Endothelial cell (in vitro differentiated cells): ENCODE measurements at regions not wholly inside any gene's neighbourhood (a gene's known extent, or its start where the extent isn't known, plus 50 kb on each side); places are given as distances from the start of the nearest gene placed in this dataset.

Experiments
- DNase-seq: peaks from one replicate; pipeline ENCODE4 v3.0.0; 2021; ENCODE audit warnings: low spot score
- H3K27ac Mint-ChIP-seq: one replicate; pipeline ENCODE4 v1.8.0; 2021; ENCODE audit warnings: mixed read lengths, inconsistent platforms; ENCODE audit not compliant: unreplicated experiment
- H3K27me3 Mint-ChIP-seq: one replicate; pipeline ENCODE4 v1.8.0; 2021; ENCODE audit warnings: mild to moderate bottlenecking, moderate library complexity, mixed read lengths, inconsistent platforms; ENCODE audit not compliant: unreplicated experiment
- H3K36me3 Mint-ChIP-seq: one replicate; pipeline ENCODE4 v1.8.0; 2021; ENCODE audit warnings: mild to moderate bottlenecking, low read depth, mixed read lengths, inconsistent platforms; ENCODE audit not compliant: unreplicated experiment
- H3K4me1 Mint-ChIP-seq: one replicate; pipeline ENCODE4 v1.8.0; 2021; ENCODE audit warnings: mild to moderate bottlenecking, mixed read lengths, inconsistent platforms; ENCODE audit not compliant: unreplicated experiment
- H3K4me3 Mint-ChIP-seq: one replicate; pipeline ENCODE4 v1.8.0; 2021; ENCODE audit warnings: mild to moderate bottlenecking, mixed read lengths, inconsistent platforms; ENCODE audit not compliant: unreplicated experiment
- H3K9me3 Mint-ChIP-seq: one replicate; pipeline ENCODE4 v1.8.0; 2021; ENCODE audit warnings: mixed read lengths, inconsistent platforms; ENCODE audit not compliant: unreplicated experiment
- TF ChIP-seq, protein P1 (sequence below): fragments of 200-600 bp; sonication (generic); IDR thresholded peaks from one replicate; pipeline ENCODE4 v1.5.0; 2021; ENCODE audit warnings: antibody characterized with exemption; ENCODE audit not compliant: unreplicated experiment

DNA sequence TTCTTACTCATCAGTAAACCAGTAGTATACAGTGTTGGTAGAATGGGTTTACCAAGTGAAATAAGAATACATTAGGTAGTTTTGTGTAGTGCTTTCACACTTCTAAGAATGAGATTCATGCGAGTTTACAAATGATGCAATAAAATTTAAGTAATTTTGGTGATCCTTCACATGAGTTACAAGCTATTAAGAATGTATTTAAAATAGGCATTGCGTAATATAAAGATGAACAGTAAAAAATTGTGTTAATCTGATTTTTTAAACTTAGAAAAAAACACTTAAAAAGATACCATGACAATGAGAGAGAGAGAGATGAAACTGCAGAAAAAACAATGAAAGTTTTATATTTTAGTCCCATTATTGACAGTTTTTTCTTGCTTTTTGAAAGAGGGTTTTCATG is 570.5 kb downstream of the SLITRK6 start:
- H3K4me3 Mint-ChIP-seq: no peak overlapping the region
- TF ChIP-seq, protein P1, sequence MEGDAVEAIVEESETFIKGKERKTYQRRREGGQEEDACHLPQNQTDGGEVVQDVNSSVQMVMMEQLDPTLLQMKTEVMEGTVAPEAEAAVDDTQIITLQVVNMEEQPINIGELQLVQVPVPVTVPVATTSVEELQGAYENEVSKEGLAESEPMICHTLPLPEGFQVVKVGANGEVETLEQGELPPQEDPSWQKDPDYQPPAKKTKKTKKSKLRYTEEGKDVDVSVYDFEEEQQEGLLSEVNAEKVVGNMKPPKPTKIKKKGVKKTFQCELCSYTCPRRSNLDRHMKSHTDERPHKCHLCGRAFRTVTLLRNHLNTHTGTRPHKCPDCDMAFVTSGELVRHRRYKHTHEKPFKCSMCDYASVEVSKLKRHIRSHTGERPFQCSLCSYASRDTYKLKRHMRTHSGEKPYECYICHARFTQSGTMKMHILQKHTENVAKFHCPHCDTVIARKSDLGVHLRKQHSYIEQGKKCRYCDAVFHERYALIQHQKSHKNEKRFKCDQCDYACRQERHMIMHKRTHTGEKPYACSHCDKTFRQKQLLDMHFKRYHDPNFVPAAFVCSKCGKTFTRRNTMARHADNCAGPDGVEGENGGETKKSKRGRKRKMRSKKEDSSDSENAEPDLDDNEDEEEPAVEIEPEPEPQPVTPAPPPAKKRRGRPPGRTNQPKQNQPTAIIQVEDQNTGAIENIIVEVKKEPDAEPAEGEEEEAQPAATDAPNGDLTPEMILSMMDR: no peak
- H3K36me3 Mint-ChIP-seq: no peaks in the 10 kb centered on the region
- H3K27me3 Mint-ChIP-seq: no peaks in the 10 kb centered on the region
- no peaks in the 10 kb centered on the region for H3K9me3 Mint-ChIP-seq
- H3K4me1 Mint-ChIP-seq: no peaks in the 10 kb centered on the region
- no peak for DNase-seq
- no peak overlapping the region for H3K27ac Mint-ChIP-seq

DNA sequence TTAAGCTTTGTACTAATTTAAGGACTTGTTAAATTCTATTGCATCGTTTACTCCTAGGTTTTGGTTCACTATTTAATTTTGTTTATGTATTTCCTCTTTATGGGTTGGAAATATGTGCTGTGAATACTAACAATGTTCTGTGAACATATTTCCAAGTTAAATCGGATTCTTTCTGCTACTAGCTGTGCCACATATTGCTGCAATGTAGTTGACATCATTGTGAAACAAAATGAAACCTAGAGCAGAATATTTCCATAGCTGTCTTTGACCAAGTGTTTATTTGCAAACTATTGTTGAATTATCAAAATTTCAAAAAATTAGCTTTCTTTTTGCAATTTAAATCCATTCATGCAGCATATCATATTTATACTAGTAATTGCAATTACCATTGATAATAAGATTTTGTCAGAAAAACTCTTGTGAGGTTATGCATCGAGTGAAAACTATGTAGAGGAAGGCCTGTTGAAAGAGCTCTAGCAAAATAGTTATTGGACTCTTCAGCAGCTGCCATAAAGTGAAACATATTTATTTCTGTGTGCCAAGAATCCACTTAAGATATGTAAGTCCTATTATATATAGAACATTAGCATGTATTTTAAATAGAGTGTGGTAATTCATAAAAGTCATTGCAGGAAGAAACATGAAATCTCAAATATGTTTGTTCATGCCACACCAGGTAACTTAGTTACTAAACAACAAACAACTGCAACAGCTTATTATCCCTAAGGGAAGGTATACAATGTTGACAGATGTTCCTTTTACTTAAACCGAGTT is 575.1 kb downstream of the SLITRK6 start:
- peaks cover 4% of the 10 kb centered on the region for H3K36me3 Mint-ChIP-seq
- H3K4me1 Mint-ChIP-seq: no peaks in the 10 kb centered on the region
- no peak overlapping the region for H3K27ac Mint-ChIP-seq
- DNase-seq: no peak
- peaks cover 2% of the 10 kb centered on the region for H3K27me3 Mint-ChIP-seq
- H3K9me3 Mint-ChIP-seq: no peaks in the 10 kb centered on the region
- TF ChIP-seq, protein P1: no peak
- H3K4me3 Mint-ChIP-seq: no peak overlapping the region

DNA sequence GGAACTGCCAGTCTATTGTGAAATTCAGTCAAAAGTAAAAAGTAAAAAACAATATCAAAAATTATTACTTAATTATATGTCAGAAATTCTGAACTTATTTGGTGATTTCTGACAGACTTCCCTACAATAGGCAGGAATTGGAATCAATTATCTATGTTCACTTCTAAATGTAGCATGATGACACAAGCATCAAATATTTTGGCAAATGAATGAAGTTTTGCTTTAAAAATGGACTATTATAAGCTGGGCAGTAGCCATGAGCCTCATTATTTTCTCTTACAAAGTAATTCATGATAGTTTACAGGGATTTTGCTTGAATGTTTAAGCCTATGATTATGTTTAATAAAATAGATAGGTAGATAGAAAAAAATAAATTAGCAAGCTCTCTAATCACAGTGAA is 582.6 kb downstream of the SLITRK6 start:
- no peak overlapping the region for H3K27ac Mint-ChIP-seq
- H3K4me1 Mint-ChIP-seq: no peaks in the 10 kb centered on the region
- H3K9me3 Mint-ChIP-seq: no peaks in the 10 kb centered on the region
- H3K36me3 Mint-ChIP-seq: peaks cover 4% of the 10 kb centered on the region
- no peak overlapping the region for H3K4me3 Mint-ChIP-seq
- DNase-seq: no peak
- TF ChIP-seq, protein P1: no peak
- peaks cover 1% of the 10 kb centered on the region for H3K27me3 Mint-ChIP-seq

DNA sequence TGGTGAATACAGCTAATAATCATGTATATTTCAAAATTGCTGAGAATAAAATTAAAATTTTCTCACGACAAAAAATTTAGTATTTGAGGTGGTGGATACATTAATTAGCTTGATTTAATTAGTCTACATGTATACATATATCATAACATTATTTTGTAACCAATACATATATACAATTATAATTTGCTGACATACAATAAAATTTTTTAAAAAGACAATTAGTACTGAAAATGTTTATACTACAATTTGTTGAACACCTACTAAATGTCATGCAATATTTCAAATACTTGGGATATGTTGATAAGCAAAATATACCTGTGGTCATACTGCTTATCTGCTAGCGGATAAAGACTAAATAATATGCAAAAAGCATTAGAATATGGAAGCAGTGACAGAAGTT is 586.5 kb downstream of the SLITRK6 start:
- Mint-ChIP-seq H3K4me1 (no peaks in the 10 kb centered on the region), H3K9me3 (no peaks in the 10 kb centered on the region), H3K27ac (no peak overlapping the region), H3K4me3 (no peak overlapping the region), H3K27me3 (peaks cover 1% of the 10 kb centered on the region), H3K36me3 (peaks cover 4% of the 10 kb centered on the region)
- no peak for DNase-seq
- TF ChIP-seq, protein P1: no peak

DNA sequence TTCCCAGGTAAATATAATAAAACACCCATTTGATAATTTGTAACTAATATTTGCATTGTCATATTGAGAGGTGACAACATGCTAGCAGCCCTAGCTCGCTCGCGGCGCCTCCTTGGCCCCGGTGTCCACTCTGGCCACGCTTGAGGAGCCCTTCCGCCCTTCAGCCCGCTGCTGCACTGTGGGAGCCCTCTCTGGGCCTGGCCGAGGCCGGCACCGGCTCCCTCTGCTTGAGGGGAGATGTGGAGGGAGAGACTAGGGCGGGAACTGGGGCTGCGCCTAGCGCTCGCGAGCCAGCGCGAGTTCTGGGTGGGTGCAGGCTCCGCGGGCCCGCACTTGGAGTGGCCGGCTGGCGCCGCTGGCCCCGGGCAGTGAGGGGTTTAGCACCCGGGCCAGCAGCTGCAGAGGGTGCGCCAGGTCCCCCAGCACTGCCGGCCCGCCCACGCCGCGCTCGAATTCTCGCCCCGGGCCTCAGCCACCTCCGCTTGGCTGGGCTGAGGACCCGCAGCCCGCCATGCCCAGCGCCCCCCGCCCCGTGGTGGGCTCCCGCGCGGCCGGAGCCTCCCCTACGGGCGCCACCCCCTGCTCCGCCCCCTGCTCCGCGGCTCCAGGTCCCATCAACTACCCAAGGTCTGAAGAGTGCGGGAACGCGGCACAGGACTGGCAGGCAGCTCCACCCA is 594.4 kb downstream of the SLITRK6 start:
- no peak for DNase-seq
- Mint-ChIP-seq H3K4me3 (no peak overlapping the region), H3K36me3 (peaks cover 20% of the 10 kb centered on the region), H3K27ac (no peak overlapping the region), H3K4me1 (no peaks in the 10 kb centered on the region), H3K27me3 (no peaks in the 10 kb centered on the region), H3K9me3 (no peaks in the 10 kb centered on the region)
- TF ChIP-seq, protein P1: no peak
